Pancreas (tissue), 10 donors: ENCODE measurements at regions not wholly inside any gene's neighbourhood (a gene's known extent, or its start where the extent isn't known, plus 50 kb on each side); places are given as distances from the start of the nearest gene placed in this dataset.
"Not testable (repeated sequence)": the region's sequence is repeated elsewhere in the genome, so short reads cannot be mapped to it uniquely, and the experiment has no call there.

Experiments used
- ATAC-seq, 4 donors: fragments of 200-7000 bp; cut with Tn5 transposase; one replicate each; pipeline versions ENCODE4 v1.8.0 to v1.9.1; 2020; ENCODE audit warnings: mild to moderate bottlenecking in 4 of 4, moderate library complexity in 4 of 4
- DNase-seq, 6 donors: peaks; one replicate each; pipeline ENCODE4 v3.0.0-alpha.2; 2020
- FAIRE-seq: peaks from 2 replicates; lab custom pipeline; 2012; peaks lifted over from hg19 to GRCh38; lab: Jason Lieb, UNC
- H3K27ac ChIP-seq, 4 donors: fragments of 200-600 bp; sonication (generic); 1 replicate in 3 of 4; 2 replicates in 1 of 4; pipeline versions ENCODE4 v1.5.0 to v1.8.0; 2020
- H3K27me3 ChIP-seq, 4 donors: fragments of 200-600 bp; one replicate each; pipeline ENCODE4 v1.8.0; 2021
- H3K36me3 ChIP-seq, 3 donors: fragments of 200-600 bp; sonication (generic) in 1 of 3; one replicate each; pipeline versions ENCODE4 v1.5.0 to v1.8.0; 2020 to 2021
- H3K4me1 ChIP-seq, 3 donors: fragments of 200-600 bp; one replicate each; pipeline ENCODE4 v1.8.0; 2021
- H3K4me3 ChIP-seq, 4 donors: fragments of 200-600 bp; sonication (generic) in 2 of 4; one replicate each; pipeline versions ENCODE4 v1.5.0 to v1.8.0; 2020 to 2021
- H3K9me3 ChIP-seq, 4 donors: fragments of 200-600 bp; one replicate each; pipeline ENCODE4 v1.8.0; 2021
- WGBS, 2 donors: extraction: QIAGEN DNeasy Blood & Tissue Kit; methylation state at CpG; one replicate each; pipeline ENCODE4 v1.1.7; 2013; 5-methylcytosine and 5-hydroxymethylcytosine counted together
- intact Hi-C, 3 donors: fragments of 100-400 bp; cut with DNase I; formaldehyde crosslinking; loops; one replicate each; pipeline versions ENCODE4 v1.11.1 to v1.14.2; 2022
- donor health status: healthy with polysubstance abuse.
- donor health status: DM: no; HTN: no; CAD: no; lungs with moderate emphysema.
- donor health status: DM: no; HTN: no; CAD: no.
- donor health status: control.
- donor health status: control.
- donor health status: Bipolar disorder and iron deficiency.
- donor health status: DM: yes; HTN: yes; CAD: no.
- donor health status: DM: no; HTN: no; CAD: no.
- donor health status: DM: no; HTN: no; CAD: no.
- donor health status: DM: yes; HTN: yes; CAD: no.

DNA sequence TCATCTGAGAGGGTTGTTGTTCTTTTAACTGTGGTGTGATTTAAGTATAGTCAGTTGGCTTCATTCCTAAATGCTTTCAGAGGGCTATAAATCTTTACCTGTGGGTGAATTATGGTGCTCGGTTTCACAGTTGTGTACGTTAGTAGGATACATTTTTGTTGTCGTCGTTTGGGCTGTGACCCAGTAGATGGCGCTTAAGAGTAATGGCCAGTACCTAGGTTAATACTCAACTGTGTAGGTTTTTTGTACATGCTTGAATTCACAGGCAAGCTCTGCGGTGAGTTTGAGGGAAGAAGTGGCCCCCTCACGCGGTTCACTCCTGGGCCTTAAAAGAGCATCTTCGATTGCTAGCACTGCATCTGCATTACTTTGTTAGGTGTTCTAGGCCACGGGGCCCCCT lies 571.7 kb upstream of the TGIF2LX start:
- H3K4me3 ChIP-seq, H3K4me1 ChIP-seq, H3K27ac ChIP-seq, H3K36me3 ChIP-seq, intact Hi-C loops, H3K27me3 ChIP-seq, H3K9me3 ChIP-seq: not testable (repeated sequence)
- WGBS, 2 donors, result 20 to 22% methylated on average over 8 of the region's 10 CpGs
- peak; percentile 92 for FAIRE-seq
- peak in 2 of 4 donors; percentile 47 to 62 for ATAC-seq
- DNase-seq, result peak in 1 of 6 donors; percentile 14

DNA sequence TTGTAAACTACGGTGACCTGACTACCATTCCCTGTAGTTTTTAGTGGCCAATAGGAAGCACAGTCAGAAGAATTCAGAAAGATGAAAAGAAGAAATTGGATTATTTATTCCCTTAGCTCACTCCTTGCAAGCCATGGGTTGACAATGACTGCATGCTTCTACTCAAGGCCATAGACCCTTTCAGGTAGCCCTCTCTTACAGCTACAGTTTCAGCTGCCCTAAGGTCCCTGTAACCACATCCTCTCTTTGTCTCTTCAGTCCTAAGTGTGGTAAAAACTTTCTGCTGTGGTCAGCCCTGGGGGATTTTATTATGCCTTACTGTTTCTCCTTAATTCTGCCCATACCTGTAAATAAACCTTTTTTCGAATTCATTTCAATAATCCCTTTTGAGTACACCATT lies 551.8 kb upstream of the TGIF2LX start:
- intact Hi-C loops, ATAC-seq, FAIRE-seq, H3K36me3 ChIP-seq, DNase-seq, H3K27me3 ChIP-seq, H3K9me3 ChIP-seq, H3K4me3 ChIP-seq, H3K27ac ChIP-seq, H3K4me1 ChIP-seq: not testable (repeated sequence)
- 51 to 62% methylated on average over 2 of the region's 2 CpGs for WGBS, 2 donors

- peak in 2 of 6 donors; percentile 3 for DNase-seq
- H3K4me1 ChIP-seq, FAIRE-seq, H3K9me3 ChIP-seq, H3K27me3 ChIP-seq, H3K27ac ChIP-seq, H3K36me3 ChIP-seq, H3K4me3 ChIP-seq, ATAC-seq, intact Hi-C loops: not testable (repeated sequence)
- 36 to 44% methylated on average over 3 of the region's 3 CpGs for WGBS, 2 donors
Measured at GRCh38 chrX:89393004-89393403, 528.7 kb upstream of the TGIF2LX start.

- H3K27me3 ChIP-seq, H3K4me1 ChIP-seq, H3K36me3 ChIP-seq, H3K27ac ChIP-seq, DNase-seq, ATAC-seq, FAIRE-seq, intact Hi-C loops, H3K9me3 ChIP-seq, H3K4me3 ChIP-seq: not testable (repeated sequence)
Measured at GRCh38 chrX:89402818-89403217, 518.9 kb upstream of the TGIF2LX start.

GRCh38 chrX:89405148-89405547 lies 516.6 kb upstream of the TGIF2LX start:
- intact Hi-C loops, ATAC-seq, H3K9me3 ChIP-seq, H3K27ac ChIP-seq, H3K4me1 ChIP-seq, H3K4me3 ChIP-seq, H3K27me3 ChIP-seq, FAIRE-seq, H3K36me3 ChIP-seq, DNase-seq: not testable (repeated sequence)
- 69 to 80% methylated on average over 1 of the region's 1 CpG for WGBS, 2 donors

DNA sequence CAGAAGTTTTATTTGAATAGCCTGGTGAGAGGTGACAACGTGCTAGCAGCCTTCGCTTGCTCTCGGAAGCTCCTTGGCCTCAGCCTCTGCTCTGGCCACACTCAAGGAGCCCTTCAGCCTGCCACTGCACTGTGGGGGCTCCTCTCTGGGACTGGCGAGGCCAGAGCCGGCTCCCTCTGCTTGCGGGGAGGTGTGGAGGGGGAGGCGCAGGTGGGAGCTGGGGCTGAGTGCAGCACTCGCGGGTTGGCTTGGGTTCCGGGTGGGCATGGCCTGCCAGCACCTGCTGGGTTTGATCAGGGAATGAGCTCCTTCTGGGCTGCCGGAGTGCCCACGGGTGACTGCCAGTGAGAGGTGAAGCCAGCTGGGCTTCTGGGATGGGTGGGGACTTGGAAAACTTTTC lies 504.8 kb upstream of the TGIF2LX start:
- H3K27ac ChIP-seq, ATAC-seq, H3K4me3 ChIP-seq, H3K4me1 ChIP-seq, H3K27me3 ChIP-seq, H3K36me3 ChIP-seq, intact Hi-C loops, H3K9me3 ChIP-seq, FAIRE-seq: not testable (repeated sequence)
- 79 to 90% methylated on average over 12 of the region's 12 CpGs for WGBS, 2 donors
- DNase-seq, result peak in 2 of 6 donors; percentile 11 to 48

GRCh38 chrX:89432652-89433231 lies 489.0 kb upstream of the TGIF2LX start:
- H3K27ac ChIP-seq, ATAC-seq, FAIRE-seq, H3K27me3 ChIP-seq, H3K9me3 ChIP-seq, H3K36me3 ChIP-seq, intact Hi-C loops, H3K4me3 ChIP-seq, DNase-seq, H3K4me1 ChIP-seq: not testable (repeated sequence)
- 19% methylated on average over 1 of the region's 2 CpGs; no CpG with 5 or more reads in 1 of the 2 donors for WGBS, 2 donors
